ENCODE measurements at regions not wholly inside any gene's neighbourhood (a gene's known extent, or its start where the extent isn't known, plus 50 kb on each side); places are given as distances from the start of the nearest gene placed in this dataset.

- in situ Hi-C loops (cut with HindIII; ENCODE audit: low pct_unique_long_range_greater_than_20kb, low sequenced_read_pairs): loop anchor here (25.0 kb wide), 1 partner anchor 256 kb away; the partner anchor contains the start of genes KLLN and PTEN
- TF ChIP-seq JUND (IDR thresholded peaks at IDR 0.05; ENCODE audit: low read depth): no peak
- DNase-seq (ENCODE audit: low read depth in 1 of 2, low spot score in 1 of 2): peak in 1 of 2 experiments; percentile 69
These were observed 254.6 kb downstream of the PTEN start for GRCh38 chr10:88117869-88118632.

- DNase-seq (ENCODE audit: low read depth in 1 of 2, low spot score in 1 of 2): peak in 1 of 2 experiments; percentile 58
- no peak for TF ChIP-seq JUND (IDR thresholded peaks at IDR 0.05; ENCODE audit: low read depth)
- in situ Hi-C loops (cut with HindIII; ENCODE audit: low pct_unique_long_range_greater_than_20kb, low sequenced_read_pairs): loop anchor here (25.0 kb wide), 1 partner anchor 256 kb away; the partner anchor contains the start of genes KLLN and PTEN
These were observed 255.3 kb downstream of the PTEN start for GRCh38 chr10:88118729-88119128.

- in situ Hi-C loops (cut with HindIII; ENCODE audit: low pct_unique_long_range_greater_than_20kb, low sequenced_read_pairs): loop anchor here (25.0 kb wide), 1 partner anchor 257 kb away; the partner anchor contains the start of genes KLLN and PTEN
- TF ChIP-seq JUND (IDR thresholded peaks at IDR 0.05; ENCODE audit: low read depth): no peak
- peak in 1 of 2 experiments; percentile 81 for DNase-seq (ENCODE audit: low read depth in 1 of 2, low spot score in 1 of 2)
These were observed 255.7 kb downstream of the PTEN start for GRCh38 chr10:88119160-88119559.

GRCh38 chr10:88120075-88120474 lies 256.6 kb downstream of the PTEN start:
- in situ Hi-C loops (cut with HindIII; ENCODE audit: low pct_unique_long_range_greater_than_20kb, low sequenced_read_pairs): loop anchor here (25.0 kb wide), 1 partner anchor 258 kb away; the partner anchor contains the start of genes KLLN and PTEN
- TF ChIP-seq JUND (IDR thresholded peaks at IDR 0.05; ENCODE audit: low read depth): no peak
- no peak for DNase-seq (ENCODE audit: low read depth in 1 of 2, low spot score in 1 of 2)

GRCh38 chr10:88120599-88121333 lies 257.3 kb downstream of the PTEN start:
- DNase-seq (ENCODE audit: low read depth in 1 of 2, low spot score in 1 of 2): no peak
- no peak for TF ChIP-seq JUND (IDR thresholded peaks at IDR 0.05; ENCODE audit: low read depth)
- in situ Hi-C loops (cut with HindIII; ENCODE audit: low pct_unique_long_range_greater_than_20kb, low sequenced_read_pairs): loop anchor here (25.0 kb wide), 1 partner anchor 258 kb away; the partner anchor contains the start of genes KLLN and PTEN

- DNase-seq (ENCODE audit: low read depth in 1 of 2, low spot score in 1 of 2): no peak
- TF ChIP-seq JUND (IDR thresholded peaks at IDR 0.05; ENCODE audit: low read depth): no peak
- in situ Hi-C loops (cut with HindIII; ENCODE audit: low pct_unique_long_range_greater_than_20kb, low sequenced_read_pairs): loop anchor here (25.0 kb wide), 1 partner anchor 259 kb away; the partner anchor contains the start of genes KLLN and PTEN
These were observed 257.9 kb downstream of the PTEN start for GRCh38 chr10:88121361-88121760.

- in situ Hi-C loops (cut with HindIII; ENCODE audit: low pct_unique_long_range_greater_than_20kb, low sequenced_read_pairs): loop anchor here (25.0 kb wide), 1 partner anchor 260 kb away; the partner anchor contains the start of genes KLLN and PTEN
- no peak for DNase-seq (ENCODE audit: low read depth in 1 of 2, low spot score in 1 of 2)
- no peak for TF ChIP-seq JUND (IDR thresholded peaks at IDR 0.05; ENCODE audit: low read depth)
These were observed 258.7 kb downstream of the PTEN start for GRCh38 chr10:88122145-88122544.

GRCh38 chr10:88122576-88122975 lies 259.2 kb downstream of the PTEN start:
- no peak for TF ChIP-seq JUND (IDR thresholded peaks at IDR 0.05; ENCODE audit: low read depth)
- DNase-seq (ENCODE audit: low read depth in 1 of 2, low spot score in 1 of 2): no peak
- in situ Hi-C loops (cut with HindIII; ENCODE audit: low pct_unique_long_range_greater_than_20kb, low sequenced_read_pairs): loop anchor here (25.0 kb wide), 1 partner anchor 260 kb away; the partner anchor contains the start of genes KLLN and PTEN

GRCh38 chr10:88125766-88126165 lies 262.3 kb downstream of the PTEN start:
- in situ Hi-C loops (cut with HindIII; ENCODE audit: low pct_unique_long_range_greater_than_20kb, low sequenced_read_pairs): no loop called here
- no peak for DNase-seq (ENCODE audit: low read depth in 1 of 2, low spot score in 1 of 2)
- no peak for TF ChIP-seq JUND (IDR thresholded peaks at IDR 0.05; ENCODE audit: low read depth)

GRCh38 chr10:88126699-88127098 lies 263.3 kb downstream of the PTEN start:
- DNase-seq (ENCODE audit: low read depth in 1 of 2, low spot score in 1 of 2): no peak
- in situ Hi-C loops (cut with HindIII; ENCODE audit: low pct_unique_long_range_greater_than_20kb, low sequenced_read_pairs): no loop called here
- TF ChIP-seq JUND (IDR thresholded peaks at IDR 0.05; ENCODE audit: low read depth): no peak

GRCh38 chr10:88127269-88127668 lies 263.8 kb downstream of the PTEN start:
- no peak for TF ChIP-seq JUND (IDR thresholded peaks at IDR 0.05; ENCODE audit: low read depth)
- DNase-seq (ENCODE audit: low read depth in 1 of 2, low spot score in 1 of 2): no peak
- in situ Hi-C loops (cut with HindIII; ENCODE audit: low pct_unique_long_range_greater_than_20kb, low sequenced_read_pairs): no loop called here

- DNase-seq (ENCODE audit: low read depth in 1 of 2, low spot score in 1 of 2): no peak
- no peak for TF ChIP-seq JUND (IDR thresholded peaks at IDR 0.05; ENCODE audit: low read depth)
- in situ Hi-C loops (cut with HindIII; ENCODE audit: low pct_unique_long_range_greater_than_20kb, low sequenced_read_pairs): no loop called here
These were observed 264.3 kb downstream of the PTEN start for GRCh38 chr10:88127766-88128165.

Measured in T47D (cell line).